OCI-LY7 (cell line): ENCODE measurements at regions not wholly inside any gene's neighbourhood (a gene's known extent, or its start where the extent isn't known, plus 50 kb on each side); places are given as distances from the start of the nearest gene placed in this dataset.

Experiments used
- EZH2phosphoT487 ChIP-seq: fragments of 200-600 bp; sonication (generic); IDR thresholded peaks from 2 replicates; pipeline ENCODE4 v1.6.1; 2018; ENCODE audit warnings: low read depth, borderline replicate concordance, mild to moderate bottlenecking, mixed run types, antibody characterized with exemption, low read length, moderate library complexity, mixed read lengths
- TF ChIP-seq, protein P1 (sequence below): fragments of 200-600 bp; sonication (generic); conservative IDR thresholded peaks from 2 replicates; pipeline ENCODE4 v1.5.1; 2014; ENCODE audit warnings: mild to moderate bottlenecking, antibody characterized with exemption, low read length, moderate library complexity, mixed read lengths

DNA sequence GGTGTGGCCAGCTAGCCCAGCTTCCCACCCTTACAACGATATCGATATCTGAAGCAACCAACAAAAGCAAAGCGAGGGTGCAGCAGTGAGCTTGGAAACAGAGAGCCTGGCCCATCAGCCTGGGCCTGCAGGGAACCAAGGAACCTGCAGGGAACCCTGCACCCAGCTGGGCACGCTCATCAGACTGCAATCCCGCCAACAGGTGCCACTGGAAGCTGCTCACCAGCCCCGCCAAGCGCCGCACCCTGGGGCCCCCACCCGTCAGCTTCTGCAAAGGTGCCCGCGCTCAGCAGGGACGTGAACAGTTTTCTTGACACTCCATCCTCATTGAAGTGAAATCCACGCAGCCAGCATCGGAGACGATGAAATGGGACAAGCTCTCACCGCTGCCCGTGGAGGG is 250.7 kb downstream of the RBFOX3 start:
- TF ChIP-seq, protein P1, sequence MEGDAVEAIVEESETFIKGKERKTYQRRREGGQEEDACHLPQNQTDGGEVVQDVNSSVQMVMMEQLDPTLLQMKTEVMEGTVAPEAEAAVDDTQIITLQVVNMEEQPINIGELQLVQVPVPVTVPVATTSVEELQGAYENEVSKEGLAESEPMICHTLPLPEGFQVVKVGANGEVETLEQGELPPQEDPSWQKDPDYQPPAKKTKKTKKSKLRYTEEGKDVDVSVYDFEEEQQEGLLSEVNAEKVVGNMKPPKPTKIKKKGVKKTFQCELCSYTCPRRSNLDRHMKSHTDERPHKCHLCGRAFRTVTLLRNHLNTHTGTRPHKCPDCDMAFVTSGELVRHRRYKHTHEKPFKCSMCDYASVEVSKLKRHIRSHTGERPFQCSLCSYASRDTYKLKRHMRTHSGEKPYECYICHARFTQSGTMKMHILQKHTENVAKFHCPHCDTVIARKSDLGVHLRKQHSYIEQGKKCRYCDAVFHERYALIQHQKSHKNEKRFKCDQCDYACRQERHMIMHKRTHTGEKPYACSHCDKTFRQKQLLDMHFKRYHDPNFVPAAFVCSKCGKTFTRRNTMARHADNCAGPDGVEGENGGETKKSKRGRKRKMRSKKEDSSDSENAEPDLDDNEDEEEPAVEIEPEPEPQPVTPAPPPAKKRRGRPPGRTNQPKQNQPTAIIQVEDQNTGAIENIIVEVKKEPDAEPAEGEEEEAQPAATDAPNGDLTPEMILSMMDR: no peak
- TF ChIP-seq EZH2phosphoT487: no peak
